GM20000 (cell line): ENCODE measurements at regions not wholly inside any gene's neighbourhood (a gene's known extent, or its start where the extent isn't known, plus 50 kb on each side); places are given as distances from the start of the nearest gene placed in this dataset.

Source experiments
- DNase-seq: peaks from one replicate; pipeline ENCODE4 v3.0.0; 2012; ENCODE audit warnings: low spot score
- CTCF ChIP-seq: IDR thresholded peaks from 2 replicates; pipeline ENCODE4 v1.5.1; 2012; ENCODE audit warnings: mild to moderate bottlenecking, control low read depth; ENCODE audit errors: extremely low read depth, missing control alignments

- TF ChIP-seq CTCF = no peak
- no peak for DNase-seq
These were observed 55.0 kb upstream of the NKX1-1 start for GRCh38 chr4:1460967-1461868.

- TF ChIP-seq CTCF = no peak
These were observed 53.7 kb upstream of the NKX1-1 start for GRCh38 chr4:1459722-1460511.

GRCh38 chr4:1459081-1459721 is 53.0 kb upstream of the NKX1-1 start:
- no peak for DNase-seq
- no peak for TF ChIP-seq CTCF

More at GRCh38 chr4:1459722-1460511, 53.7 kb upstream of the NKX1-1 start:
- DNase-seq = no peak

- no peak for DNase-seq
- no peak for TF ChIP-seq CTCF
These were observed 52.3 kb upstream of the NKX1-1 start for GRCh38 chr4:1458581-1458980.
